HCT116 (cell line): ENCODE measurements at regions not wholly inside any gene's neighbourhood (a gene's known extent, or its start where the extent isn't known, plus 50 kb on each side); places are given as distances from the start of the nearest gene placed in this dataset.
A peak's percentile ranks its signal among the peaks of the same experiment; 100 is the strongest.

ENCODE experiments used
- ATAC-seq: fragments of 200-7000 bp; cut with Tn5 transposase; 2 replicates; pipeline ENCODE4 v1.9.1; 2020; ENCODE audit warnings: mild to moderate bottlenecking, moderate library complexity
- BruUV-seq: library from RNA; stranded (reverse); fragments of 400-500 nt; replicated peaks from 2 replicates; lab custom pipeline; 2021; lab: Mats Ljungman, UMichigan
- CTCF ChIA-PET: fragments of 300-600 bp; sonication (Branson Sonifier 250); formaldehyde crosslinking; loops from one replicate; lab custom pipeline; 2021; ENCODE audit warnings: antibody characterized with exemption; lab: Charles Lee
- POLR2A ChIA-PET: fragments of 300-600, 350-600 bp; sonication (Branson Sonifier 250); formaldehyde crosslinking; loops from one replicate; lab custom pipeline; 2021; ENCODE audit warnings: antibody characterized with exemption; lab: Charles Lee
- RAD21 ChIA-PET, 2 experiments: fragments of 300-600 bp; sonication (Branson Sonifier 250); formaldehyde crosslinking; loops; one replicate each; lab custom pipeline; 2023; ENCODE audit warnings: low total read pairs in 2 of 2; ENCODE audit not compliant: uncharacterized antibody in 2 of 2, unreplicated experiment in 2 of 2, low non-redundant PET in 1 of 2; lab: Charles Lee
- DNase-seq: peaks from one replicate; pipeline ENCODE4 v3.0.0-alpha.2; 2010; ENCODE audit warnings: low read depth, low spot score
- H2AFZ ChIP-seq: fragments of 200-600 bp; shearing (Covaris generic), sonication (generic); 2 replicates; pipeline ENCODE4 v1.6.1; 2017; ENCODE audit warnings: low read depth, mixed run types, mixed read lengths, antibody characterized with exemption, low read length; ENCODE audit not compliant: poor library complexity, severe bottlenecking
- H3K27ac ChIP-seq: 2 replicates; pipeline ENCODE4 v1.5.1; 2012; ENCODE audit warnings: low read depth, low read length
- H3K27me3 ChIP-seq: fragments of 200-600 bp; sonication (generic); 2 replicates; pipeline ENCODE4 v1.6.1; 2016; ENCODE audit warnings: mixed run types, low read length, mixed read lengths; ENCODE audit not compliant: insufficient read depth
- H3K36me3 ChIP-seq, 2 experiments: fragments of 200-500 bp in 1 of 2; fragments of 200-600 bp in 1 of 2; sonication (Bioruptor generic) in 1 of 2; sonication (generic) in 1 of 2; 2 replicates each; pipeline versions ENCODE4 v1.5.1 to v1.6.1; 2014 to 2016; ENCODE audit warnings: low read length in 2 of 2, inconsistent platforms in 1 of 2, mixed read lengths in 1 of 2, mixed run types in 1 of 2; ENCODE audit not compliant: insufficient read depth in 2 of 2, control insufficient read depth in 1 of 2
- H3K4me1 ChIP-seq, 2 experiments: fragments of 200-600 bp in 1 of 2; sonication (generic) in 1 of 2; 2 replicates each; pipeline versions ENCODE4 v1.5.1 to v1.6.1; 2012 to 2017; ENCODE audit warnings: low read length in 2 of 2, inconsistent platforms in 1 of 2, mild to moderate bottlenecking in 1 of 2, mixed read lengths in 1 of 2, mixed run types in 1 of 2, moderate library complexity in 1 of 2; ENCODE audit not compliant: insufficient read depth in 2 of 2, control insufficient read depth in 1 of 2
- H3K4me2 ChIP-seq: fragments of 200-600 bp; sonication (generic); 2 replicates; pipeline ENCODE4 v1.6.1; 2017; ENCODE audit warnings: mixed run types, low read length, mixed read lengths
- H3K4me3 ChIP-seq, 2 experiments: fragments of 200-600 bp in 1 of 2; sonication (generic) in 1 of 2; replicated peaks in 1 of 2; 2 replicates each; pipeline ENCODE4 v1.5.1; 2011 to 2016; ENCODE audit warnings: low read length in 2 of 2, control low read depth in 1 of 2, low read depth in 1 of 2, mild to moderate bottlenecking in 1 of 2, mixed read lengths in 1 of 2, mixed run types in 1 of 2
- H3K79me2 ChIP-seq: fragments of 200-600 bp; sonication (generic); 2 replicates; pipeline ENCODE4 v1.6.1; 2017; ENCODE audit warnings: mild to moderate bottlenecking, mixed run types, low read length, moderate library complexity, mixed read lengths; ENCODE audit not compliant: insufficient read depth
- H3K9ac ChIP-seq: fragments of 200-600 bp; sonication (generic); 2 replicates; pipeline ENCODE4 v1.6.1; 2016; ENCODE audit warnings: low read length, mixed read lengths
- H3K9me2 ChIP-seq: fragments of 200-600 bp; sonication (generic), shearing (Covaris generic); 2 replicates; pipeline ENCODE4 v1.6.1; 2017; ENCODE audit warnings: mixed run types, mild to moderate bottlenecking, moderate library complexity; ENCODE audit not compliant: insufficient read depth
- H3K9me3 ChIP-seq, 2 experiments: fragments of 200-500 bp in 1 of 2; fragments of 200-600 bp in 1 of 2; sonication (Bioruptor generic) in 1 of 2; sonication (generic) in 1 of 2; 2 replicates each; pipeline ENCODE4 v1.6.1; 2014 to 2017; ENCODE audit warnings: low read length in 2 of 2, mixed read lengths in 2 of 2, inconsistent platforms in 1 of 2, low read depth in 1 of 2, mild to moderate bottlenecking in 1 of 2, mixed run types in 1 of 2, moderate library complexity in 1 of 2; ENCODE audit not compliant: control insufficient read depth in 1 of 2, insufficient read depth in 1 of 2
- H4K20me1 ChIP-seq: fragments of 200-600 bp; sonication (generic), shearing (Covaris generic); 2 replicates; pipeline ENCODE4 v1.6.1; 2017; ENCODE audit warnings: mixed run types, mild to moderate bottlenecking, moderate library complexity; ENCODE audit not compliant: insufficient read depth
- ATF3 ChIP-seq: IDR thresholded peaks from 2 replicates; pipeline ENCODE4 v1.6.1; 2012
- CBX3 ChIP-seq: IDR thresholded peaks from 2 replicates; pipeline ENCODE4 v1.6.1; 2012; ENCODE audit warnings: low read depth
- ELF1 ChIP-seq: IDR thresholded peaks from 2 replicates; pipeline ENCODE4 v1.6.1; 2012; ENCODE audit warnings: low read depth, borderline replicate concordance
- FOSL1 ChIP-seq: IDR thresholded peaks from 2 replicates; pipeline ENCODE4 v1.6.1; 2012; ENCODE audit warnings: low read depth
- POLR2AphosphoS5 ChIP-seq: IDR thresholded peaks from 2 replicates; pipeline ENCODE4 v1.6.1; 2011; ENCODE audit warnings: mild to moderate bottlenecking, low read depth, low read length, moderate library complexity
- RAD21 ChIP-seq: IDR thresholded peaks from 2 replicates; pipeline ENCODE4 v1.6.1; 2012; ENCODE audit warnings: low read depth, mild to moderate bottlenecking
- SRF ChIP-seq: IDR thresholded peaks from 2 replicates; pipeline ENCODE4 v1.6.1; 2012; ENCODE audit warnings: low read depth
- YY1 ChIP-seq: IDR thresholded peaks from 2 replicates; pipeline ENCODE4 v1.6.1; 2011; ENCODE audit warnings: low read length, low read depth, moderate library complexity, mild to moderate bottlenecking; ENCODE audit not compliant: insufficient replicate concordance; ENCODE audit errors: extremely low read depth
- intact Hi-C: fragments of 100-400 bp; cut with micrococcal nuclease; formaldehyde crosslinking; loops from 2 replicates; pipeline ENCODE4 v1.10.0; 2022
- TF ChIP-seq, protein P1 (sequence below): IDR thresholded peaks from 2 replicates; pipeline ENCODE4 v1.6.1; 2011; ENCODE audit warnings: mild to moderate bottlenecking, low read length, moderate library complexity; ENCODE audit not compliant: insufficient replicate concordance; ENCODE audit errors: extremely low read depth
- TF ChIP-seq, protein P2 (sequence below), 3 experiments: fragments of 200-600 bp in 1 of 3; sonication (generic) in 1 of 3; IDR thresholded peaks in 2 of 3; conservative IDR thresholded peaks in 1 of 3; 2 replicates each; pipeline ENCODE4 v1.5.1; 2012 to 2017; ENCODE audit warnings: low read depth in 2 of 3, low read length in 2 of 3, antibody characterized with exemption in 1 of 3, borderline replicate concordance in 1 of 3, control low read depth in 1 of 3, mild to moderate bottlenecking in 1 of 3, mixed read lengths in 1 of 3, mixed run types in 1 of 3, moderate library complexity in 1 of 3; ENCODE audit not compliant: insufficient read depth in 1 of 3

GRCh38 chr6:4599924-4600323, 176.3 kb upstream of the CDYL start (continued):
- TF ChIP-seq, protein P1, sequence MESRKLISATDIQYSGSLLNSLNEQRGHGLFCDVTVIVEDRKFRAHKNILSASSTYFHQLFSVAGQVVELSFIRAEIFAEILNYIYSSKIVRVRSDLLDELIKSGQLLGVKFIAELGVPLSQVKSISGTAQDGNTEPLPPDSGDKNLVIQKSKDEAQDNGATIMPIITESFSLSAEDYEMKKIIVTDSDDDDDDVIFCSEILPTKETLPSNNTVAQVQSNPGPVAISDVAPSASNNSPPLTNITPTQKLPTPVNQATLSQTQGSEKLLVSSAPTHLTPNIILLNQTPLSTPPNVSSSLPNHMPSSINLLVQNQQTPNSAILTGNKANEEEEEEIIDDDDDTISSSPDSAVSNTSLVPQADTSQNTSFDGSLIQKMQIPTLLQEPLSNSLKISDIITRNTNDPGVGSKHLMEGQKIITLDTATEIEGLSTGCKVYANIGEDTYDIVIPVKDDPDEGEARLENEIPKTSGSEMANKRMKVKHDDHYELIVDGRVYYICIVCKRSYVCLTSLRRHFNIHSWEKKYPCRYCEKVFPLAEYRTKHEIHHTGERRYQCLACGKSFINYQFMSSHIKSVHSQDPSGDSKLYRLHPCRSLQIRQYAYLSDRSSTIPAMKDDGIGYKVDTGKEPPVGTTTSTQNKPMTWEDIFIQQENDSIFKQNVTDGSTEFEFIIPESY = no peak
- TF ChIP-seq SRF (no peak), CBX3 (peak; percentile 39; the same call in 1 of the 2 replicates)

GRCh38 chr6:4598384-4598995, 177.7 kb upstream of the CDYL start:
- Histone ChIP-seq H3K9me2 (no peaks in the 10 kb centered on the region), H3K4me3 (no peak overlapping the region), H3K79me2 (no peaks in the 10 kb centered on the region), H3K9ac (no peak overlapping the region), H2AFZ (no peak overlapping the region), H3K4me1 (peaks cover 9 to 23% of the 10 kb centered on the region in 2 experiments; a peak in 3 of 4 replicates), H4K20me1 (no peaks in the 10 kb centered on the region), H3K9me3 (no peaks in the 10 kb centered on the region), H3K36me3 (no peaks in the 10 kb centered on the region), H3K4me2 (no peak overlapping the region), H3K27ac (no peak overlapping the region), H3K27me3 (no peaks in the 10 kb centered on the region)
- TF ChIP-seq YY1 = no peak
- TF ChIP-seq FOSL1 = no peak
- no peak for TF ChIP-seq POLR2AphosphoS5
- TF ChIP-seq, protein P2, sequence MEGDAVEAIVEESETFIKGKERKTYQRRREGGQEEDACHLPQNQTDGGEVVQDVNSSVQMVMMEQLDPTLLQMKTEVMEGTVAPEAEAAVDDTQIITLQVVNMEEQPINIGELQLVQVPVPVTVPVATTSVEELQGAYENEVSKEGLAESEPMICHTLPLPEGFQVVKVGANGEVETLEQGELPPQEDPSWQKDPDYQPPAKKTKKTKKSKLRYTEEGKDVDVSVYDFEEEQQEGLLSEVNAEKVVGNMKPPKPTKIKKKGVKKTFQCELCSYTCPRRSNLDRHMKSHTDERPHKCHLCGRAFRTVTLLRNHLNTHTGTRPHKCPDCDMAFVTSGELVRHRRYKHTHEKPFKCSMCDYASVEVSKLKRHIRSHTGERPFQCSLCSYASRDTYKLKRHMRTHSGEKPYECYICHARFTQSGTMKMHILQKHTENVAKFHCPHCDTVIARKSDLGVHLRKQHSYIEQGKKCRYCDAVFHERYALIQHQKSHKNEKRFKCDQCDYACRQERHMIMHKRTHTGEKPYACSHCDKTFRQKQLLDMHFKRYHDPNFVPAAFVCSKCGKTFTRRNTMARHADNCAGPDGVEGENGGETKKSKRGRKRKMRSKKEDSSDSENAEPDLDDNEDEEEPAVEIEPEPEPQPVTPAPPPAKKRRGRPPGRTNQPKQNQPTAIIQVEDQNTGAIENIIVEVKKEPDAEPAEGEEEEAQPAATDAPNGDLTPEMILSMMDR (IDR thresholded peaks at IDR 0.05 in 2 of 3, conservative IDR thresholded peaks at IDR 0.05 in 1 of 3; ENCODE audit: borderline replicate concordance in 1 of 3, insufficient read depth in 1 of 3, low read depth in 2 of 3, low read length in 2 of 3) = no peak
- no peak for TF ChIP-seq RAD21
- TF ChIP-seq ATF3 = no peak
- TF ChIP-seq ELF1 = no peak
- intact Hi-C loops = no loop called here
- CTCF ChIA-PET = no interaction called here
- RAD21 ChIA-PET = no interaction called here
- BruUV-seq = no TSS peak
- ATAC-seq = no peak
- POLR2A ChIA-PET = no interaction called here
- DNase-seq = no peak
